ENCODE measurements at regions not wholly inside any gene's neighbourhood (a gene's known extent, or its start where the extent isn't known, plus 50 kb on each side); places are given as distances from the start of the nearest gene placed in this dataset.
"Not testable (repeated sequence)": the region's sequence is repeated elsewhere in the genome, so short reads cannot be mapped to it uniquely, and the experiment has no call there.

GRCh38 chr5:63194126-63194525, 615.5 kb downstream of the LRRC70 start:
- intact Hi-C loops (cut with micrococcal nuclease), result no loop called here
- Histone ChIP-seq H2AFZ (ENCODE audit: insufficient read depth, low read depth, low read length, poor library complexity, severe bottlenecking) (no peak overlapping the region), H3K27me3 (ENCODE audit: control insufficient read depth in 2 of 2, insufficient read depth in 2 of 2, low read length in 2 of 2) (no peaks in the 10 kb centered on the region), H3K36me3 (replicated peaks in 1 of 2; ENCODE audit: control insufficient read depth in 1 of 2, insufficient read depth in 2 of 2, low read length in 2 of 2) (no peaks in the 10 kb centered on the region), H3K4me3 (replicated peaks in 1 of 3; ENCODE audit: low read depth in 2 of 3, low read length in 3 of 3) (no peak overlapping the region), H3K4me1 (ENCODE audit: control insufficient read depth in 1 of 2, insufficient read depth in 2 of 2, low read length in 2 of 2) (no peaks in the 10 kb centered on the region), H3K4me2 (replicated peaks; ENCODE audit: extremely low read depth, low read length, poor library complexity, severe bottlenecking) (no peak overlapping the region), H4K20me1 (ENCODE audit: insufficient read depth, low read length) (no peaks in the 10 kb centered on the region), H3K9ac (ENCODE audit: insufficient read depth, low read length, poor library complexity, severe bottlenecking) (no peak overlapping the region), H3K79me2 (ENCODE audit: insufficient read depth, low read length) (no peaks in the 10 kb centered on the region), H3K27ac (ENCODE audit: low read depth in 1 of 2, low read length in 2 of 2) (no peak overlapping the region), H3K9me3 (replicated peaks in 1 of 2; ENCODE audit: control insufficient read depth in 1 of 2, insufficient read depth in 1 of 2, low read length in 2 of 2) (peaks cover 6 to 10% of the 10 kb centered on the region in 2 donors)
- no peak for TF ChIP-seq CTCF (IDR thresholded peaks at IDR 0.05)
- no peaks in the 10 kb centered on the region for H3K27me3 Mint-ChIP-seq (ENCODE audit: low read depth in 3 of 3)
- no peak for DNase-seq
- H3K9me3 Mint-ChIP-seq, result peaks cover 0 to 15% (median 4%) of the 10 kb centered on the region in 7 donors
- WGBS (ENCODE audit: insufficient coverage), result 94% methylated on average over 2 of the region's 3 CpGs
- no peak overlapping the region for H3K4me3 Mint-ChIP-seq
- no peak overlapping the region for H3K27ac Mint-ChIP-seq
- H3K4me1 Mint-ChIP-seq, result no peaks in the 10 kb centered on the region
- H3K36me3 Mint-ChIP-seq, result no peaks in the 10 kb centered on the region

- H3K27ac Mint-ChIP-seq; intact Hi-C loops (cut with micrococcal nuclease); H3K27ac ChIP-seq (ENCODE audit: low read depth in 1 of 2, low read length in 2 of 2); H3K79me2 ChIP-seq (ENCODE audit: insufficient read depth, low read length); H3K27me3 ChIP-seq (ENCODE audit: control insufficient read depth in 2 of 2, insufficient read depth in 2 of 2, low read length in 2 of 2); H3K4me3 Mint-ChIP-seq; H3K4me1 ChIP-seq (ENCODE audit: control insufficient read depth in 1 of 2, insufficient read depth in 2 of 2, low read length in 2 of 2); DNase-seq; H3K9me3 Mint-ChIP-seq; H3K4me2 ChIP-seq (replicated peaks; ENCODE audit: extremely low read depth, low read length, poor library complexity, severe bottlenecking); H3K9ac ChIP-seq (ENCODE audit: insufficient read depth, low read length, poor library complexity, severe bottlenecking); H3K27me3 Mint-ChIP-seq (ENCODE audit: low read depth in 3 of 3); H3K4me1 Mint-ChIP-seq; H3K36me3 ChIP-seq (replicated peaks in 1 of 2; ENCODE audit: control insufficient read depth in 1 of 2, insufficient read depth in 2 of 2, low read length in 2 of 2); H3K4me3 ChIP-seq (replicated peaks in 1 of 3; ENCODE audit: low read depth in 2 of 3, low read length in 3 of 3); H4K20me1 ChIP-seq (ENCODE audit: insufficient read depth, low read length); H3K36me3 Mint-ChIP-seq; H2AFZ ChIP-seq (ENCODE audit: insufficient read depth, low read depth, low read length, poor library complexity, severe bottlenecking): not testable (repeated sequence)
- H3K9me3 ChIP-seq (replicated peaks in 1 of 2; ENCODE audit: control insufficient read depth in 1 of 2, insufficient read depth in 1 of 2, low read length in 2 of 2), result peaks cover 3 to 11% of the 10 kb centered on the region in 2 donors
- WGBS (ENCODE audit: insufficient coverage), result no CpG with 5 or more reads among the region's 1 CpG
These were observed 601.6 kb downstream of the LRRC70 start for GRCh38 chr5:63180190-63180589.

Measured in CD14-positive monocyte (primary cell).